GM12875 (cell line): ENCODE measurements at regions not wholly inside any gene's neighbourhood (a gene's known extent, or its start where the extent isn't known, plus 50 kb on each side); places are given as distances from the start of the nearest gene placed in this dataset.

Source experiments
- H3K4me3 ChIP-seq: one replicate; pipeline ENCODE4 v1.5.1; 2011; ENCODE audit warnings: low read depth, low read length, control low read depth
- TF ChIP-seq, protein P1 (sequence below): IDR thresholded peaks from 2 replicates; pipeline ENCODE4 v1.5.1; 2011; ENCODE audit warnings: low read depth, mild to moderate bottlenecking, control low read depth, inconsistent platforms, low read length, moderate library complexity, borderline replicate concordance; ENCODE audit not compliant: insufficient read depth

DNA sequence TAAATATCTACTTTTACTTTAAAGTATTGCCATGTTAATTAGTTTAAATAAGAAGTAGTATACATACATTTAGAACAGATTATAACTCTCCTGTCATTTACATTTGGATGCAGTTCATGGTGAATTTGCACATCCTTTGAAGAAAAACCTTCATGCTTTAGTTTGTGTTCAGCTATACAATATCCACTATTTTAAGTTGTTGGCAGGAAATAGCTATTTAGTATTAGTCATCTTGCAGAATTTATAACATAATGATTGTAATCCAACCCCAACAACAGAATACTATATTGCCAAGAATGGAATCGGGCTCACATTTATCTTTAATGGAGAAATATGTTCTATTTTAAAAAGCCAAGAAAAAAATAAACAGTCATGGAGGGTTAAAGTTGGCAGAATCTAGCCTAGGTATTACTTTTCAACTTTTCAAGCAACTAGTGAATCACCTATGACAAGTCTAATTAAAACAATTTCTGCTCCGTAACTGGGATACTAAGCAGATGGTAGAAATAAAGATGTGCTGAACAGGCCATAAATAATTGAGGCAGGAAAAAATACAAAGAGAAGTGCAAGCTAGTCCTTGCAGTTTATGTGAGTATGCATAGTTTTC lies 1170.6 kb upstream of the NUDT12 start:
- TF ChIP-seq, protein P1, sequence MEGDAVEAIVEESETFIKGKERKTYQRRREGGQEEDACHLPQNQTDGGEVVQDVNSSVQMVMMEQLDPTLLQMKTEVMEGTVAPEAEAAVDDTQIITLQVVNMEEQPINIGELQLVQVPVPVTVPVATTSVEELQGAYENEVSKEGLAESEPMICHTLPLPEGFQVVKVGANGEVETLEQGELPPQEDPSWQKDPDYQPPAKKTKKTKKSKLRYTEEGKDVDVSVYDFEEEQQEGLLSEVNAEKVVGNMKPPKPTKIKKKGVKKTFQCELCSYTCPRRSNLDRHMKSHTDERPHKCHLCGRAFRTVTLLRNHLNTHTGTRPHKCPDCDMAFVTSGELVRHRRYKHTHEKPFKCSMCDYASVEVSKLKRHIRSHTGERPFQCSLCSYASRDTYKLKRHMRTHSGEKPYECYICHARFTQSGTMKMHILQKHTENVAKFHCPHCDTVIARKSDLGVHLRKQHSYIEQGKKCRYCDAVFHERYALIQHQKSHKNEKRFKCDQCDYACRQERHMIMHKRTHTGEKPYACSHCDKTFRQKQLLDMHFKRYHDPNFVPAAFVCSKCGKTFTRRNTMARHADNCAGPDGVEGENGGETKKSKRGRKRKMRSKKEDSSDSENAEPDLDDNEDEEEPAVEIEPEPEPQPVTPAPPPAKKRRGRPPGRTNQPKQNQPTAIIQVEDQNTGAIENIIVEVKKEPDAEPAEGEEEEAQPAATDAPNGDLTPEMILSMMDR, result no peak

DNA sequence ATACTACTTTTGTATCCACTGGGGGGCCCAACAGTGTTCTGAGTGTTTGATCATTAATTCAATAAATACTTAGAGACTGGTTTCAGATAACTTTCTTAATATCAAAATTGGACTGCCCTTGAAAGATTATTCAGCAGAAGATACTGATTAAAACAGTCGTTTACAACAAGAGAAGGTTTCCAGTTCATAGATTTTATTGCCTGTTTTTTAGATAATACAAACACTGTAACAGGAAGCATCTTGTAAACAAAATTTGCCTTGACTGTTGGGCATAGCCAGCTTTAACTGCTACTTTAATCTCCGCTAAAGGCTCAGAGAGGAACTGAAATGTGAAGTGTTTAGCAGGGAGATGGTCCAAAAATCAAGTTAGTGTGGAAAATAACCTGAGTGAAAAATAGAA lies 1168.7 kb upstream of the NUDT12 start:
- TF ChIP-seq, protein P1, result no peak
- H3K4me3 ChIP-seq, result no peak overlapping the region

More for the DNA sequence above, 1170.6 kb upstream of the NUDT12 start:
- no peak overlapping the region for H3K4me3 ChIP-seq

DNA sequence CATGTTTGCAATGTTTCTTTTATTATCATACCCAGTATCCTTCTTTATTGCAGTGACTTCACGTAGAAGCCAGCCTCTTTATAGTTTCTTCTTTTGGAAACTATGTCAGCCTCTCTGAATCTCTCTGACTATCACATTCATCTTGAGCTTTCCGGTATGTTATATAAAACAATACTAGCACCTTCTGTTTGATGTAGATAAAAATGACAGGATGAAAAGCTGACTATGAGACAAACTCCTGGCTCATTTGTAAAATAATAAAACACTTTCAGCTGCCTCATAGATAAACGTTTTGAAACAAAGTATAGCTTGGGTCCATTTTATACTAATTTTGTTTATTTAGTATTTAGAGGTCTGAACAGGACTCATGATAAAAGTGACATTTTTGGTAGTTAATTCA lies 1145.4 kb upstream of the NUDT12 start:
- H3K4me3 ChIP-seq, result no peak overlapping the region
- TF ChIP-seq, protein P1, result no peak

DNA sequence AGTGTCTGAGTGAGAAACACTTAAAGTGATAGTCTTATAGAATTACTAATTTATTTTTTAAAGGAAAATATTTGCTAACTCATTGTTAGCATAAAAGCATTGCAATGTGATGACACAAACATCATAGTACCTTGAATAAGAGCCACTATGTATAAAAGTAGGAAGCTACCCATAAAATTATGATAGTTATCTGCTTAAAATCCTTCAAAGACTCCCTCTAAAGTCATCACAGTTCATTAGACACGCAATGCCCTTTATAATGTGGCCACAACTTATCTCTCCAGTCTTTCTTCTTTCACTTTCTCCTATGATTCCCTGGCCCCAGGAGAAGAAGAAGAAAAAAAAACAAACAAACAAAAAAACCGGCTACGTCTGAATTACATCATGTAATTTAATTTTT lies 1144.0 kb upstream of the NUDT12 start:
- H3K4me3 ChIP-seq, result no peak overlapping the region
- TF ChIP-seq, protein P1, result no peak

DNA sequence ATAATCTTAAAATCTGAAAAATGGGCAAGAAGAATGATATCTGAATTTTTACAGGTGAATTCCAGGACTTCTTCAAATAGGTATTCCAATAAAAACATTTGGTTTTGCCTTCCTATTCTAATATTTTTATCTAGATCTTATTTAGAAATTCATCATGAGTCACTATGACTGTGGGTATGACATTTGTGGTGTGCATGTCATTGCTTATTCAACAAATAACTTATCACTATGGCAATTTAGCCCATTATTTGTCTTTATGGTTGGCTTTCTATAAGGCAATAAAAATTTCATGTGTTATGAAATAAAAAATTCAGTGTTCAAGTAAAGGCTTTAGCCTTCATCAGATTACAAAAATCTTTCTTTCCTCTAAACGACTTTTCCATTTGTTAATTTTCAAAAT lies 1139.6 kb upstream of the NUDT12 start:
- H3K4me3 ChIP-seq, result no peak overlapping the region
- TF ChIP-seq, protein P1, result no peak

DNA sequence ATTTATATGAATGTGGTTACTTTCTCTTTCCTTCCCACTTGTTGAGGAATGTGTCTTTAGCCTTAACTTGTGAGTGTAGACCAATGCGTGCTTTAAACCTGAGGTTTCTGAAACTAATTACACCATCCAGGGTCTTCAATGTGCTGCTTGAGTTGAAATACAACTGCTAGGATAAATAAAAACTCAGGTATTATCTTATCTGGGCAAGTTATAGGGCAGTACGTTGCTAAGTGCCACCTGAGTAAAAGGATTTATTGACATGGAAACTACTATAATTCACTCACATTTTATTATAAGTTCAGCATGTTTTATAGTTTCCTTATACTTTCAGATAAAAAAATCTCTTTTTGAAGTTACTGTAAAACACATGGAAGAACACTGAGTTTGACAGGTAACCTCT lies 1136.8 kb upstream of the NUDT12 start:
- H3K4me3 ChIP-seq, result no peak overlapping the region
- TF ChIP-seq, protein P1, result no peak

DNA sequence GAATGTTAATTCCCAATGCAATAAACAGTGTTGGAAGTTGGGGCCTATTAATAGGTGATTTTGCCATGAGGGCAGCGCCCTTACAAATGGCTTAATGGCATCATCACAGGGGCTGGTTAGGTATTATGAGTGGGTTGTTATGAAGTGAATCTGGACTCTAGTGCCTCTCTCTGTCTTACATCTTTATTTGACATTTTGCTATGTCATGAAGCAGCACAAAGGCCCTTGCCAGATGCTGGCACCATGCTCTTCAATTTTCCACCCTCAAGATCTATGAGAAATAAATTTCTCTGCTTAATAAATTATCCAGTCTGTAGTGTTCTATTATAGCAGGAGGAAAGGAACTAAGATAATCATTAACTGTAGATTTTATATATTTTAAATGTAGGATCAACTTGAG lies 1098.7 kb upstream of the NUDT12 start:
- H3K4me3 ChIP-seq, result no peak overlapping the region
- TF ChIP-seq, protein P1, result no peak
